ENCODE measurements at regions not wholly inside any gene's neighbourhood (a gene's known extent, or its start where the extent isn't known, plus 50 kb on each side); places are given as distances from the start of the nearest gene placed in this dataset.

DNA sequence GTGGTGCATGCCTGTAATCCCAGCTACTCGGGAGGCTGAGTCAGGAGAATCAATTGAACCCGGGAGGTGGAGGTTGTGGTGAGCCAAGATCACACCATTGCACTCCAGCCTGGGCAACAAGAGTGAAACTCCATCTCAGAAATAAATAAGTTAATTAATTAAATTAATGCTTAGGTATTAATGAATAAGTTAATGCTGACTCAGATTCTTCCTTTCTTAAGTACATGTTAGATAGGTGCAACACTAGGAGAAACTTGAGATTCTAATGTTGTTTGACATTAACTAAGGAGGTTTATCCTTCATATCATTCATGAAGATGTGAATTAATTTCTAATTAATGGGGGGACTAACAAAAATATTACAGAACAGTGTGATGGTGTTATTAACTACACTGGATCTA is 812.6 kb upstream of the SPRY2 start:
- Histone ChIP-seq H3K27me3 (ENCODE audit: control insufficient read depth in 2 of 2, insufficient read depth in 2 of 2, low read length in 2 of 2) (no peaks in the 10 kb centered on the region), H3K9ac (replicated peaks; ENCODE audit: extremely low read depth, insufficient read depth, low read length) (no peak overlapping the region), H3K9me3 (replicated peaks; ENCODE audit: control insufficient read depth, insufficient read depth, low read length) (no peaks in the 10 kb centered on the region), H3K4me3 (replicated peaks in 1 of 3; ENCODE audit: insufficient read depth in 1 of 3, low read depth in 1 of 3, low read length in 3 of 3) (no peak overlapping the region), H3K79me2 (ENCODE audit: control insufficient read depth, insufficient read depth, low read length) (no peaks in the 10 kb centered on the region), H3K36me3 (ENCODE audit: control insufficient read depth in 2 of 2, extremely low read depth in 1 of 2, insufficient read depth in 2 of 2, low read length in 2 of 2) (no peaks in the 10 kb centered on the region), H3K9me1 (replicated peaks; ENCODE audit: control insufficient read depth, extremely low read depth, insufficient read depth, low read length) (no peaks in the 10 kb centered on the region), H3K27ac (ENCODE audit: insufficient read depth, low read depth, low read length) (no peak overlapping the region), H4K20me1 (replicated peaks; ENCODE audit: control insufficient read depth, extremely low read depth, insufficient read depth, low read length) (no peaks in the 10 kb centered on the region), H3K4me2 (ENCODE audit: insufficient read depth, low read length) (no peak overlapping the region), H2AFZ (ENCODE audit: low read depth, low read length) (no peak overlapping the region), H3K4me1 (ENCODE audit: control insufficient read depth, extremely low read depth, insufficient read depth, low read length) (no peaks in the 10 kb centered on the region)
- TF ChIP-seq JUN (IDR thresholded peaks at IDR 0.05; ENCODE audit: borderline replicate concordance, insufficient read depth, insufficient read length, low read depth) = no peak
- TF ChIP-seq POLR2A (IDR thresholded peaks at IDR 0.05; ENCODE audit: low read depth, low read length) = no peak
- TF ChIP-seq MAX (IDR thresholded peaks at IDR 0.05; ENCODE audit: insufficient read depth, insufficient read length) = no peak
- TF ChIP-seq EZH2 (IDR thresholded peaks at IDR 0.05; ENCODE audit: borderline replicate concordance, low read depth, low read length, severe bottlenecking) = no peak
- TF ChIP-seq POLR2AphosphoS5 (IDR thresholded peaks at IDR 0.05; ENCODE audit: insufficient read depth, low read depth, low read length) = no peak
- TF ChIP-seq, protein P1, sequence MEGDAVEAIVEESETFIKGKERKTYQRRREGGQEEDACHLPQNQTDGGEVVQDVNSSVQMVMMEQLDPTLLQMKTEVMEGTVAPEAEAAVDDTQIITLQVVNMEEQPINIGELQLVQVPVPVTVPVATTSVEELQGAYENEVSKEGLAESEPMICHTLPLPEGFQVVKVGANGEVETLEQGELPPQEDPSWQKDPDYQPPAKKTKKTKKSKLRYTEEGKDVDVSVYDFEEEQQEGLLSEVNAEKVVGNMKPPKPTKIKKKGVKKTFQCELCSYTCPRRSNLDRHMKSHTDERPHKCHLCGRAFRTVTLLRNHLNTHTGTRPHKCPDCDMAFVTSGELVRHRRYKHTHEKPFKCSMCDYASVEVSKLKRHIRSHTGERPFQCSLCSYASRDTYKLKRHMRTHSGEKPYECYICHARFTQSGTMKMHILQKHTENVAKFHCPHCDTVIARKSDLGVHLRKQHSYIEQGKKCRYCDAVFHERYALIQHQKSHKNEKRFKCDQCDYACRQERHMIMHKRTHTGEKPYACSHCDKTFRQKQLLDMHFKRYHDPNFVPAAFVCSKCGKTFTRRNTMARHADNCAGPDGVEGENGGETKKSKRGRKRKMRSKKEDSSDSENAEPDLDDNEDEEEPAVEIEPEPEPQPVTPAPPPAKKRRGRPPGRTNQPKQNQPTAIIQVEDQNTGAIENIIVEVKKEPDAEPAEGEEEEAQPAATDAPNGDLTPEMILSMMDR (IDR thresholded peaks at IDR 0.05; ENCODE audit: extremely low read depth in 1 of 2, insufficient read depth in 1 of 2, low read depth in 1 of 2, low read length in 2 of 2) = no peak
- no peak for TF ChIP-seq FOS (IDR thresholded peaks at IDR 0.05; ENCODE audit: borderline replicate concordance, insufficient read depth, low read length)
- no peak for TF ChIP-seq GATA2 (IDR thresholded peaks at IDR 0.05; ENCODE audit: insufficient read depth, insufficient read length, low read depth, low read length)
- no peak for TF ChIP-seq MYC (IDR thresholded peaks at IDR 0.05; ENCODE audit: low read depth, low read length)
- no peak for DNase-seq (ENCODE audit: low read depth, low spot score)
- no peak for FAIRE-seq
- CTCF ChIA-PET = no interaction called here
- POLR2A ChIA-PET = no interaction called here
- intact Hi-C loops (cut with micrococcal nuclease) = no loop called here
- dilution Hi-C loops (cut with MboI; ENCODE audit: extremely low pct_ligation_motif_present, low sequenced_read_pairs) = no loop called here
- BruUV-seq (replicated peaks) = no TSS peak

Data from endothelial cell of umbilical vein (primary cell).